K562 (cell line): ENCODE measurements at regions not wholly inside any gene's neighbourhood (a gene's known extent, or its start where the extent isn't known, plus 50 kb on each side); places are given as distances from the start of the nearest gene placed in this dataset.

Experiments used
- ATAC-seq: fragments of 200-7000 bp; cut with Tn5 transposase; 3 replicates; pipeline ENCODE4 v1.9.1; 2020; ENCODE audit warnings: moderate library complexity
- BruUV-seq: library from RNA; stranded (reverse); fragments of 400-500 nt; replicated peaks from 2 replicates; lab custom pipeline; 2021; lab: Mats Ljungman, UMichigan
- CTCF ChIA-PET: fragments of 300-600 bp; formaldehyde crosslinking; extraction: SDS; loops from one replicate; lab custom pipeline; 2021; ENCODE audit warnings: low intra/inter-chr PET ratio; lab: Yijun Ruan, JAX
- POLR2A ChIA-PET: fragments of 300-600, 350-650 bp; sonication (Branson Sonifier 250); formaldehyde crosslinking; extraction: SDS; loops from one replicate; lab custom pipeline; 2021; ENCODE audit warnings: antibody characterized with exemption, inconsistent platforms; lab: Yijun Ruan, JAX
- DNase-seq, 4 experiments: peaks; one replicate each; pipeline versions ENCODE4 v3.0.0 to v3.0.0-alpha.2; 2011 to 2018; ENCODE audit warnings: low spot score in 3 of 4, mixed read lengths in 3 of 4; ENCODE audit errors: extremely low read depth in 1 of 4
- FAIRE-seq: peaks from 2 replicates; lab custom pipeline; 2011; peaks lifted over from hg19 to GRCh38; lab: Jason Lieb, UNC
- H2AFZ ChIP-seq: 2 replicates; pipeline ENCODE4 v1.6.0; 2011; ENCODE audit warnings: low read depth, low read length, control low read depth, inconsistent platforms
- H3K27ac ChIP-seq: fragments of 200-600 bp; 3 replicates; pipeline ENCODE4 v1.8.0; 2011; ENCODE audit warnings: low read depth, mild to moderate bottlenecking, control low read depth, inconsistent platforms, low read length, moderate library complexity, mixed read lengths; ENCODE audit errors: extremely low read depth
- H3K27me3 ChIP-seq, 2 experiments: fragments of 300-600 bp in 1 of 2; 2 replicates in 1 of 2; 3 replicates in 1 of 2; pipeline versions ENCODE4 v1.6.0 to v1.8.0; 2011; ENCODE audit warnings: inconsistent platforms in 2 of 2, low read length in 2 of 2, mild to moderate bottlenecking in 1 of 2, mixed read lengths in 1 of 2, moderate library complexity in 1 of 2; ENCODE audit not compliant: control insufficient read depth in 2 of 2, insufficient read depth in 2 of 2
- H3K36me3 ChIP-seq: fragments of 300-600 bp; 3 replicates; pipeline ENCODE4 v1.8.0; 2011; ENCODE audit warnings: mild to moderate bottlenecking, low read length, inconsistent platforms; ENCODE audit not compliant: control insufficient read depth, insufficient read depth
- H3K4me1 ChIP-seq, 2 experiments: fragments of 200-600 bp in 1 of 2; replicated peaks in 1 of 2; 2 replicates in 1 of 2; 3 replicates in 1 of 2; pipeline versions ENCODE4 v1.5.1 to v1.8.0; 2011; ENCODE audit warnings: inconsistent platforms in 2 of 2, low read length in 2 of 2, mild to moderate bottlenecking in 1 of 2, mixed read lengths in 1 of 2, moderate library complexity in 1 of 2; ENCODE audit not compliant: control insufficient read depth in 2 of 2, insufficient read depth in 2 of 2
- H3K4me2 ChIP-seq: 2 replicates; pipeline ENCODE4 v1.6.1; 2011; ENCODE audit warnings: low read length, control low read depth, inconsistent platforms, mixed read lengths; ENCODE audit not compliant: insufficient read depth
- H3K4me3 ChIP-seq: fragments of 200-600 bp; sonication (generic), shearing (Covaris generic); 2 replicates; pipeline ENCODE4 v1.5.1; 2016; ENCODE audit warnings: control low read depth, inconsistent platforms
- H3K79me2 ChIP-seq: fragments of 200-600 bp; 3 replicates; pipeline ENCODE4 v1.8.0; 2011; ENCODE audit warnings: low read length, inconsistent platforms; ENCODE audit not compliant: control insufficient read depth, insufficient read depth
- H3K9ac ChIP-seq, 2 experiments: 2 replicates each; pipeline versions ENCODE4 v1.6.0 to v1.6.1; 2011; ENCODE audit warnings: low read depth in 2 of 2, low read length in 2 of 2, control low read depth in 1 of 2, inconsistent platforms in 1 of 2, mild to moderate bottlenecking in 1 of 2, mixed read lengths in 1 of 2; ENCODE audit not compliant: insufficient read depth in 1 of 2
- H3K9me1 ChIP-seq: one replicate; pipeline ENCODE4 v1.6.0; 2011; ENCODE audit warnings: inconsistent platforms, mild to moderate bottlenecking, low read length, moderate library complexity; ENCODE audit not compliant: control insufficient read depth, insufficient read depth
- H3K9me3 ChIP-seq: replicated peaks from 2 replicates; pipeline ENCODE4 v1.5.1; 2011; ENCODE audit warnings: low read depth, low read length, inconsistent platforms; ENCODE audit not compliant: control insufficient read depth, insufficient read depth
- H4K20me1 ChIP-seq: replicated peaks from 2 replicates; pipeline ENCODE4 v1.6.1; 2011; ENCODE audit warnings: low read length, inconsistent platforms, mixed read lengths; ENCODE audit not compliant: control insufficient read depth, insufficient read depth
- ATF1 ChIP-seq, 2 experiments: fragments of 450-650 bp in 1 of 2; IDR thresholded peaks; 2 replicates each; pipeline ENCODE4 v1.6.1; 2016; ENCODE audit warnings: missing compliant biosample characterization in 1 of 2, missing genetic modification characterization in 1 of 2
- E2F3 ChIP-seq: fragments of 250-450 bp; sonication (Bioruptor Pico); IDR thresholded peaks from 2 replicates; pipeline ENCODE4 v1.4.0; 2020; ENCODE audit warnings: mild to moderate bottlenecking
- FOXJ3 ChIP-seq: sonication (generic); formaldehyde crosslinking; IDR thresholded peaks from 2 replicates; pipeline ENCODE4 v1.4.0; 2020; ENCODE audit warnings: mild to moderate bottlenecking, missing genetic modification reagents
- HOXB6 ChIP-seq: fragments of 250-450 bp; sonication (Bioruptor Pico); IDR thresholded peaks from 2 replicates; pipeline ENCODE4 v1.5.1; 2022; ENCODE audit warnings: mild to moderate bottlenecking, borderline replicate concordance
- MCM2 ChIP-seq: fragments of 450-650 bp; IDR thresholded peaks from 2 replicates; pipeline ENCODE4 v1.6.1; 2017; ENCODE audit warnings: low read depth, mild to moderate bottlenecking
- NFRKB ChIP-seq: fragments of 450-650 bp; IDR thresholded peaks from 2 replicates; pipeline ENCODE4 v1.6.1; 2016; ENCODE audit warnings: low read depth
- POLR2H ChIP-seq: IDR thresholded peaks from 2 replicates; pipeline ENCODE4 v1.6.1; 2016; ENCODE audit warnings: missing genetic modification characterization, low read depth, mild to moderate bottlenecking, control low read depth, missing compliant biosample characterization, moderate library complexity
- ZFP36 ChIP-seq: fragments of 150-350 bp; IDR thresholded peaks from 2 replicates; pipeline ENCODE4 v1.6.1; 2018; ENCODE audit warnings: low read length, low read depth; ENCODE audit not compliant: partially characterized antibody
- ZNF133 ChIP-seq: fragments of 250-450 bp; sonication (Bioruptor Pico); IDR thresholded peaks from 2 replicates; pipeline ENCODE4 v1.4.0; 2020; ENCODE audit warnings: mild to moderate bottlenecking
- ZNF217 ChIP-seq: sonication (generic); formaldehyde crosslinking; IDR thresholded peaks from 2 replicates; pipeline ENCODE4 v1.8.0; 2022; ENCODE audit warnings: mild to moderate bottlenecking, missing genetic modification reagents
- ZNF316 ChIP-seq: fragments of 450-650 bp; IDR thresholded peaks from 2 replicates; pipeline ENCODE4 v1.6.1; 2016
- ZNF511 ChIP-seq: sonication (generic); formaldehyde crosslinking; IDR thresholded peaks from 2 replicates; pipeline ENCODE4 v1.8.0; 2022; ENCODE audit warnings: mild to moderate bottlenecking, missing genetic modification reagents
- in situ Hi-C: fragments of 300-500 bp; cut with MboI; formaldehyde crosslinking; loops from 4 replicates; pipeline ENCODE4 v1.15.0; 2018; ENCODE audit warnings: inconsistent platforms, mixed read lengths
- intact Hi-C: fragments of 100-400 bp; cut with micrococcal nuclease; formaldehyde crosslinking; loops from 2 replicates; pipeline ENCODE4 v1.14.2; 2022
- TF ChIP-seq, protein P1 (sequence below): fragments of 250-450 bp; sonication (Bioruptor Pico); IDR thresholded peaks from 2 replicates; pipeline ENCODE4 v1.5.0; 2021; ENCODE audit warnings: mild to moderate bottlenecking, moderate library complexity
- TF ChIP-seq, protein P2 (sequence below), 2 experiments: fragments of 450-650 bp in 1 of 2; sonication (generic) in 1 of 2; formaldehyde crosslinking in 1 of 2; IDR thresholded peaks in 1 of 2; conservative IDR thresholded peaks in 1 of 2; 2 replicates each; pipeline versions ENCODE4 v1.6.1 to v1.8.1; 2016 to 2023; ENCODE audit warnings: mild to moderate bottlenecking in 2 of 2, moderate library complexity in 2 of 2, inconsistent platforms in 1 of 2, missing genetic modification reagents in 1 of 2
- TF ChIP-seq, protein P3 (sequence below), 2 experiments: fragments of 450-650 bp in 1 of 2; IDR thresholded peaks; 2 replicates each; pipeline ENCODE4 v1.6.1; 2011 to 2017; ENCODE audit warnings: low read depth in 2 of 2, antibody characterized with exemption in 1 of 2, borderline replicate concordance in 1 of 2, low read length in 1 of 2, mild to moderate bottlenecking in 1 of 2, mixed read lengths in 1 of 2; ENCODE audit not compliant: control insufficient read depth in 1 of 2

- no peaks in the 10 kb centered on the region for H3K9me3 ChIP-seq
- in situ Hi-C loops: no loop called here
- CTCF ChIA-PET: no interaction called here
- H3K9me1 ChIP-seq: no peaks in the 10 kb centered on the region
- H3K9ac ChIP-seq: no peak overlapping the region
- ATAC-seq (no peak), FAIRE-seq (no peak), DNase-seq (no peak)
- H3K27me3 ChIP-seq: no peaks in the 10 kb centered on the region
- POLR2A ChIA-PET: no interaction called here
- BruUV-seq: no TSS peak
- intact Hi-C loops: loop anchor here (10.0 kb wide), 1 partner anchor 59 kb away; no protein-coding TSS in a partner anchor
- no peak overlapping the region for H3K27ac ChIP-seq
- no peak overlapping the region for H2AFZ ChIP-seq
- no peak overlapping the region for H3K4me3 ChIP-seq
- H4K20me1 ChIP-seq: no peaks in the 10 kb centered on the region
- no peaks in the 10 kb centered on the region for H3K4me1 ChIP-seq
- H3K36me3 ChIP-seq: no peaks in the 10 kb centered on the region
- no peak overlapping the region for H3K4me2 ChIP-seq
- H3K79me2 ChIP-seq: no peaks in the 10 kb centered on the region
- TF ChIP-seq HOXB6 (CRISPR knock-in tag) (no peak), MCM2 (no peak), ZNF217 (CRISPR knock-in tag) (no peak), ZNF133 (CRISPR knock-in tag) (no peak), NFRKB (no peak), FOXJ3 (no peak), ATF1 (CRISPR knock-in tag; IDR thresholded peaks at IDR 0.05) (no peak), ATF1 (tag; IDR thresholded peaks at IDR 0.05) (no peak), ZFP36 (no peak), ZNF511 (CRISPR knock-in tag) (no peak), POLR2H (tag) (no peak), E2F3 (CRISPR knock-in tag) (no peak), ZNF316 (no peak)
- TF ChIP-seq, protein P1, sequence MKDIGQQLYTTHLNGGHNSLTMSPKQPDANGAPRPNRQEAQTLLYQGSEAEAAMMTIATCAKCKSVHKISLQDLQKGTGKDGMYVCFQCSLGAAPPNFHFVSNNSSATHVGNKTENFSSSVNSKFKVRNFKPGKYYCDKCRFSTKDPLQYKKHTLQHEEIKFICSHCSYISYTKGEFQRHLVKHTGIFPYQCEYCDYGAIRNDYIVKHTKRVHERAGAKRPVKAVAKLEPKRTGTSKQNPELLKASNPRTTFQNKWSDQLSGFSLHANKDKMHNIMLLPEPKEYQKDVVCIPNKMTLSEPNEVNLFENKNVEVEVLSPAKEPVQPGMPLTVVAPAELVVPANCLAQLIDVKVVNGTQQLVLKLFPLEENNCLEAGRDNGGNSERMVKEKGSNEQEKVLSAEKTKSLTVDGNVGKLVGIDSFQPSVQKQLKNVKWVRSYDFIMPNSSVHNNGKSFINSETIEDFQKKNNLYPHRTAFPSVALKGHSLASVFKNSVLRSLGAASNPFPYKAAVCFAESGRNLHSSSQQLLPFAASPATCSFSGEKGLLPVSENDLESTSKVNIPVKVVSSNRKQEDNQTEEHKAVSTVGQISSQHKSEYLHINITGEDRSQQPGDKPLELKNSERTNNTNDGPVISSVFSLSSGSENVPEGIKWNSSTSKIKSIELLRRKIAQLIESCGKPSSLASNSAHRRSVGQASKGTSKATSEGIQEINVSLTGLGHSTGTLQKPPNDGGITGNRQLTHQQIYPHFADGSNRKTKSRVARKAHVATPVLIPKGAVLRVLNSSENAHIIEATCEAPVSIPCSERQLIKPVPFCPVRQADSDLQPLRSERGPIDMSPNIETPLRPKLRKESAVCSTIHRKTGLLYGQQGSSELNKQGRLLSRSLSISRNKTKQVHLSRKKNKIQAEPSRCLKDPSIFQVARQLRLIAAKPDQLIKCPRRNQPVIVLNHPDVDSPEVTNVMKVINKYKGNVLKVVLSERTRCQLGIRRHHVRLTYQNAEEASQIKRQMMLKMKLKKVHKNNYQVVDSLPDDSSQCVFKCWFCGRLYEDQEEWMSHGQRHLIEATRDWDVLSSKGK (CRISPR knock-in tag): no peak
- TF ChIP-seq, protein P2, sequence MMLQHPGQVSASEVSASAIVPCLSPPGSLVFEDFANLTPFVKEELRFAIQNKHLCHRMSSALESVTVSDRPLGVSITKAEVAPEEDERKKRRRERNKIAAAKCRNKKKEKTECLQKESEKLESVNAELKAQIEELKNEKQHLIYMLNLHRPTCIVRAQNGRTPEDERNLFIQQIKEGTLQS (IDR thresholded peaks at IDR 0.05): no peak
- TF ChIP-seq, protein P2 (CRISPR knock-in tag; conservative IDR thresholded peaks at IDR 0.05): no peak
- TF ChIP-seq, protein P3, sequence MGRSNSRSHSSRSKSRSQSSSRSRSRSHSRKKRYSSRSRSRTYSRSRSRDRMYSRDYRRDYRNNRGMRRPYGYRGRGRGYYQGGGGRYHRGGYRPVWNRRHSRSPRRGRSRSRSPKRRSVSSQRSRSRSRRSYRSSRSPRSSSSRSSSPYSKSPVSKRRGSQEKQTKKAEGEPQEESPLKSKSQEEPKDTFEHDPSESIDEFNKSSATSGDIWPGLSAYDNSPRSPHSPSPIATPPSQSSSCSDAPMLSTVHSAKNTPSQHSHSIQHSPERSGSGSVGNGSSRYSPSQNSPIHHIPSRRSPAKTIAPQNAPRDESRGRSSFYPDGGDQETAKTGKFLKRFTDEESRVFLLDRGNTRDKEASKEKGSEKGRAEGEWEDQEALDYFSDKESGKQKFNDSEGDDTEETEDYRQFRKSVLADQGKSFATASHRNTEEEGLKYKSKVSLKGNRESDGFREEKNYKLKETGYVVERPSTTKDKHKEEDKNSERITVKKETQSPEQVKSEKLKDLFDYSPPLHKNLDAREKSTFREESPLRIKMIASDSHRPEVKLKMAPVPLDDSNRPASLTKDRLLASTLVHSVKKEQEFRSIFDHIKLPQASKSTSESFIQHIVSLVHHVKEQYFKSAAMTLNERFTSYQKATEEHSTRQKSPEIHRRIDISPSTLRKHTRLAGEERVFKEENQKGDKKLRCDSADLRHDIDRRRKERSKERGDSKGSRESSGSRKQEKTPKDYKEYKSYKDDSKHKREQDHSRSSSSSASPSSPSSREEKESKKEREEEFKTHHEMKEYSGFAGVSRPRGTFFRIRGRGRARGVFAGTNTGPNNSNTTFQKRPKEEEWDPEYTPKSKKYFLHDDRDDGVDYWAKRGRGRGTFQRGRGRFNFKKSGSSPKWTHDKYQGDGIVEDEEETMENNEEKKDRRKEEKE (IDR thresholded peaks at IDR 0.05; ENCODE audit: borderline replicate concordance in 1 of 2, control insufficient read depth in 1 of 2, low read depth in 2 of 2, low read length in 1 of 2): no peak
Observed at GRCh38 chr1:118503752-118504151, 318.7 kb upstream of the SPAG17 start.
